Coronary artery (tissue), 2 donors: ENCODE measurements at regions not wholly inside any gene's neighbourhood (a gene's known extent, or its start where the extent isn't known, plus 50 kb on each side); places are given as distances from the start of the nearest gene placed in this dataset.

Experiments
- DNase-seq: peaks from one replicate; pipeline ENCODE4 v3.0.0-alpha.2; 2017; ENCODE audit warnings: low spot score
- H3K27ac ChIP-seq, 2 donors: fragments of 200-600 bp; sonication (generic); one replicate each; pipeline ENCODE4 v1.5.1; 2016 to 2019
- H3K4me3 ChIP-seq: fragments of 200-600 bp; sonication (generic); 2 replicates; pipeline ENCODE4 v1.5.1; 2016; ENCODE audit warnings: mild to moderate bottlenecking, moderate library complexity
- CTCF ChIP-seq: fragments of 200-600 bp; sonication (generic); IDR thresholded peaks from one replicate; pipeline ENCODE4 v1.5.1; 2019; ENCODE audit warnings: antibody characterized with exemption

DNA sequence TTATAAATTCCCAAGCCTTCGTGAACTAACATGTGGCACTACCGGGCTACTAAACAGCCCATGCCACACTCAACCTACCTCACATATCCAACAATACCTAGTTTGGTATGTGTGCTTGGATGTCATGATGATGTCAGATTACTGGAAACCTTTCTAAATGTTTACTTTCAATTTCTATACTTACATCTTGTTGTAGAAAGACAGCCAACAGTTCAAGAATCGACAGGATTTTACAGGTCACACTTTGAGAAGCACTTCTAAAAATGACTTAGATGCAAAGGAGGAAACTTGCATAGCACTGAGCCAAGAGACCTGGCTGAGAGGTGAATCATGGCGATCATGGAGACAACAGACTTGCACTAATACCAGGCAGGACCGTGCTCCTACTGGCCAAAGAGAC is 209.9 kb downstream of the COL4A1 start:
- DNase-seq = no peak
- Histone ChIP-seq H3K27ac (no peak overlapping the region), H3K4me3 (no peak overlapping the region)
- TF ChIP-seq CTCF = no peak

DNA sequence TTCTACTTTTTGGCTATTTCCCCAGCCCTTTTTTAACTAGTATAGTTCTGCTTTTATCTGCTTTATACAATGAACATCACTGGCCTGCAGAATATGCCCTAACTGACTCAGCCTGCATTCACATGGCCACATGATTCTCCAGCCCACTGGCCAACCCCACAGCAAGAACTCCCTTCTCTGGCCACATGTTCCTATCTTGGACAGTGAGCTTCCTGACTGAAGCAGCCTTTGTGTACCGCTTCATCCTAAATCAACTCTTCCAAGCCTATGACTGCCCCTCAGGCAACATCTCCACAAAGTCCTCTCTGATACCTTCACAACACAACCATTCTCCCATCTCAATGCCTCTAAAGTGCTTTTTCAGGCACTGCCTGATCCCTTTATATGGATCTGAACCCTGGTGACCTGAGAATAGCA is 214.1 kb downstream of the COL4A1 start:
- TF ChIP-seq CTCF = no peak
- no peak overlapping the region for H3K4me3 ChIP-seq
- no peak for DNase-seq
- H3K27ac ChIP-seq = no peak overlapping the region

DNA sequence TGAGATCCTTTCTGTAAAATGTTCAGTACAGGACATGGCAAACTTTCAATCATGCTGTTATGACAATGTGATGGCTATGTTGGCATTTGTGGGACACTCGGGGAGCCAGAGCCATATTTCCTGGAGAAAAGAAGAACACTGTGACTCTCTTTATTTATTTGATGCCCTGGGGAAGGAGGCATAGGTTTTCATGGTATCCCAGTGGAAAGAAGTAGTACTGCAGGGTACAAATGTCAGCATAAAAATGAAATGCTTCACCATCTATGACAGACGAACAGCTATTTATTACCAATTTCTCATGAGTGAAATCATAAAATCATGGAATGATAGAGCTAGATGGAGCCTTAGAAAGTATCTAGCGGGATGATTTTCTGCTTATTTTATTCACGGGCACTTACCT is 217.1 kb downstream of the COL4A1 start:
- no peak for TF ChIP-seq CTCF
- H3K27ac ChIP-seq = no peak overlapping the region
- H3K4me3 ChIP-seq = no peak overlapping the region

DNA sequence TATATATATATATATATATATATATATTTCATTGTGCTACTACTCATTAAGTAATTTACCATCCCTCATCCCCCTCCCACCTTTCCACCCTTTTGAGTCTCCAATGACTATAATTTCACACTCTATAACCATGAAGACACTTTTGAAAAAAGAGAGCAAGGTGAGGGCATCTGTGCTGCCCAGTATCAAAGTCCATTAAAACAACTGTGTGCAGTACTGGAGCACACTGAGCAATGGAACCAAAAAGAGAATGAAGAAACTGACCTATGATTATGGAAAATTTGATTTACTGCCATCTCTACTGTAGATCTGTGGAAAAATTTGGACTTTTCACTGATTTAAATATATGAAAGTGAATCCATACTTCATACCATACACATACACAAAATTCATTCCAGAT is 217.9 kb downstream of the COL4A1 start:
- no peak for TF ChIP-seq CTCF
- DNase-seq = no peak
- Histone ChIP-seq H3K4me3 (no peak overlapping the region), H3K27ac (no peak overlapping the region)

More for the DNA sequence above, 217.1 kb downstream of the COL4A1 start:
- DNase-seq = no peak

DNA sequence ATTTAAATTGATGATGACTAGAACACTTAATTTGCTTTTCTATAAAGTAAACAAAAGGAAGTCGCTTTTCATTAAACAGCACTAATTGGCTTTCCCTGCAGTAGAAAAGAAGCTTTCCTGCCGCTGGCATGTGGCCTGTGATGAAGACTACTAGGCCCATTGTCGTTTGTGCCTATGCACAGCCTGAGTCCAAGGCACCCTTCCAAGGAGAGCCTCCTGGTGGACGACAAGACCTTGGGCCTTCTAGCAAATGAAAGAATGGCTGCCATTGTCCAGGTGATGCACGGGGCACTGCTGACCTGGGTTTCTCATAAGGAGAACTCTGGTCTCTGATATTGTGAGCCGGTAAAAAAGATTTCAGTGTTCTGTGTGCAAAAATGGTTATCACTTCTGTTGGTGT is 233.0 kb downstream of the COL4A1 start:
- Histone ChIP-seq H3K27ac (no peak overlapping the region), H3K4me3 (no peak overlapping the region)
- TF ChIP-seq CTCF = no peak
- DNase-seq = no peak

DNA sequence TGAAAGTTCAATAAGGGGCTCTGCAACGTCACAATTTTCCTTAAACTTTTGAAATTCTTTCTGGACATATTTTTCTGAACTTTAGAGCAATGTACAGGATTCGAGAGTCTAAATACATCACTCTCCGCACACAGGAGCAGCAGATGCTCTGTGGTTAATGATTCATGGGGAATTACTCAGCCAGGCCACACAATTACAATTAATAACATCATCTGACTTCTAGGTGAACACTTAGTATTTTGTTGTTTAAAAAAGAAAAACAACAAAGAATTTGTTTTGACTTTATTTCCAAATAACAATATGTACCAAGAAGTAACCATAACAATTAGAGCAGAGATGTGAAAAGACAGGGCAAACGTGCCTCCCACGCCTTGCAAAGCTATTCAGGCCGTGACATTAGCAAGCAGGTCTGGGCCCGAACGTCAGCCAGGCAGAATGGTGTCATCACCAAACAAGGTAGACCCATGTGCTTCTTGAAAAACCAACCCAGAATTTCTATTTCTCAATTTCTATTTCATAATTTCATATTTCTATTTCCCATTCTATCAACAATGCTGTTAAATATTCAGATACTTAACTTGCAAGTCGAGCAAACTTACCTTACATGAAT is 236.3 kb downstream of the COL4A1 start:
- no peak overlapping the region for H3K27ac ChIP-seq
- TF ChIP-seq CTCF = no peak
- H3K4me3 ChIP-seq = no peak overlapping the region
- no peak for DNase-seq

DNA sequence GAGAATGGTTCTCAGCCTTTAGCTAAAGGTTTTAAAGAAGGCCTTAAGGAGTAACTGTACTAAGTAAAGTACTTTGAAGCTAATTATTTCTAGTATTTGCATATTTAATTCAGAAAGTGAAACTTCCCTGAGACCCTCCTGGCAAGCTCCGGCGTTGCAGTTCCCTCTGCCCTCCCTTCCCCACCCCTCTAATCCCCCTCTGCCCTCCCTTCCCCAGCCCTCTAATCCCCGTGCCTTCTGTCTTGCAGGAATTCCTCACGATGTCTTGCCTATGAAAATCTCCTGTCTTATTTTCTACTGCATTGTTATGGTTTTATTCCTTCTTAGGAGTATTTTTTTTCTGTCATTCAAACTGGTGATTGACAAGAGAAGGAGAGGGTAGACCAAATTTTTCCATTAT is 236.9 kb downstream of the COL4A1 start:
- H3K27ac ChIP-seq = no peak overlapping the region
- TF ChIP-seq CTCF = no peak
- DNase-seq = no peak
- no peak overlapping the region for H3K4me3 ChIP-seq
